Right lobe of liver (tissue), 6 donors: ENCODE measurements at regions not wholly inside any gene's neighbourhood (a gene's known extent, or its start where the extent isn't known, plus 50 kb on each side); places are given as distances from the start of the nearest gene placed in this dataset.

ENCODE experiments used
- ATAC-seq, 4 donors: fragments of 200-7000 bp; cut with Tn5 transposase; one replicate each; pipeline ENCODE4 v1.9.1; 2020; ENCODE audit warnings: mild to moderate bottlenecking in 4 of 4, moderate library complexity in 4 of 4
- DNase-seq, 3 donors: peaks; one replicate each; pipeline ENCODE4 v3.0.0-alpha.2; 2020
- H3K27ac ChIP-seq, 3 donors: fragments of 200-600 bp; one replicate each; pipeline ENCODE4 v1.8.0; 2022
- H3K27me3 ChIP-seq, 2 donors: fragments of 200-600 bp; one replicate each; pipeline ENCODE4 v1.8.0; 2022
- H3K36me3 ChIP-seq, 4 donors: fragments of 200-600 bp; sonication (generic) in 1 of 4; one replicate each; pipeline versions ENCODE4 v1.5.1 to v1.8.0; 2017 to 2022; ENCODE audit warnings: control low read depth in 1 of 4
- H3K4me1 ChIP-seq, 4 donors: fragments of 200-600 bp; sonication (generic) in 1 of 4; one replicate each; pipeline versions ENCODE4 v1.5.1 to v1.8.0; 2017 to 2022; ENCODE audit warnings: control low read depth in 1 of 4
- H3K4me3 ChIP-seq, 3 donors: fragments of 200-600 bp; one replicate each; pipeline ENCODE4 v1.8.0; 2022
- H3K9me3 ChIP-seq, 4 donors: fragments of 200-600 bp; sonication (generic) in 1 of 4; one replicate each; pipeline versions ENCODE4 v1.5.1 to v1.8.0; 2017 to 2022; ENCODE audit warnings: control low read depth in 1 of 4
- CTCF ChIP-seq, 4 donors: fragments of 200-600 bp in 3 of 4; fragments of 450-650 bp in 1 of 4; IDR thresholded peaks; one replicate each; pipeline versions ENCODE4 v1.5.1 to v1.8.0; 2016 to 2022; ENCODE audit warnings: antibody characterized with exemption in 4 of 4, mild to moderate bottlenecking in 2 of 4
- POLR2A ChIP-seq: fragments of 450-650 bp; IDR thresholded peaks from one replicate; pipeline ENCODE4 v1.6.1; 2017; ENCODE audit warnings: antibody characterized with exemption, mild to moderate bottlenecking
- WGBS: methylation state at CpG from one replicate; pipeline ENCODE4 v1.1.6; 2018; ENCODE audit warnings: low coverage, low lambda C conversion rate; ENCODE audit not compliant: insufficient coverage; ENCODE audit errors: missing lambda C conversion rate; 5-methylcytosine and 5-hydroxymethylcytosine counted together
- intact Hi-C, 2 donors: fragments of 100-400 bp; cut with DNase I; formaldehyde crosslinking; loops; one replicate each; pipeline versions ENCODE4 v1.11.2 to v1.14.1; 2022
- donor health status: DM: no; HTN: yes; CAD: no.
- donor health status: DM: no; HTN: no; CAD: no.
- donor health status: DM: no; HTN: no; CAD: no.
- donor health status: DM: no; HTN: yes; CAD: no.
- donor health status: DM: no; HTN: yes; CAD: no.

- no peaks in the 10 kb centered on the region for H3K36me3 ChIP-seq
- intact Hi-C loops: no loop called here
- DNase-seq (no peak), ATAC-seq (no peak)
- TF ChIP-seq POLR2A (no peak), CTCF (IDR thresholded peaks at IDR 0.05) (no peak)
- 74% methylated on average over 2 of the region's 2 CpGs for WGBS
- no peak overlapping the region for H3K27ac ChIP-seq
- no peaks in the 10 kb centered on the region for H3K9me3 ChIP-seq
- H3K27me3 ChIP-seq: no peaks in the 10 kb centered on the region
- no peak overlapping the region for H3K4me3 ChIP-seq
- H3K4me1 ChIP-seq: no peaks in the 10 kb centered on the region
These were observed 69.7 kb downstream of the PSMB1 start for GRCh38 chr6:170483413-170483812.

DNA sequence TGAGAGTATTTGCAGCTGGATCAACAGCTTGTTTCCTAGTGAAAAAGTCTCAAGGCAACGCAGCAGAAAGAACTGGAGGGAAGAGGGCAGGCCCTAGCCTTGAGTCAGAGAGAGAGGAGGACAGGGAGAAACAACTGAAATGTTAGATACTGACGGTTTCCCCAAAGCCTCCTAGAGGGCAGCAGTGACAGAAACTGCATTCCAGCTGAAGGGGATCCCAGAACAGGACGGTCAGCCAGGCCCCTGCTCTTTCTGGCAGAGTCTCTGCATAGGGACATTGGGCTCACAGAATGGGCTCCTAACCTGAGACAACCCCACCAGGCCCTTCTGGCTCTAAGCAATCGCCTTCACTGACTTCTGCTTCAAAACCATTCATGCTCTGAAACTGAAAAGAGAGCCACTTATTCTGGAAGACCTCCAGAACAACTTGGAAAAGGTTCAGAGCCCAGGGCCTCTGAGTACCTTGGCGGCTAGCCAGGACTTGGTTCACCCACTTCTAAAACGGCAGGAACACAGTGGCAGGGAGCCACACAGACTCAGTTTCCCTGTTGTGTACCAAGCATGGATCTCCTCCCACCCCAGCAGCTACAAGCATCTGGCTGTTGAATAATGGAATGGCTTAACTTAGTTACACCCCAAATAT, 72.9 kb downstream of the PSMB1 start:
- intact Hi-C loops: no loop called here
- peak in 3 of 4 donors; percentile 13 to 41 (median 23) for ATAC-seq
- H3K4me3 ChIP-seq: no peak overlapping the region
- no peak overlapping the region for H3K27ac ChIP-seq
- TF ChIP-seq CTCF (IDR thresholded peaks at IDR 0.05) (peak in 1 of 4 donors; percentile 5), POLR2A (no peak)
- no peaks in the 10 kb centered on the region for H3K27me3 ChIP-seq
- WGBS: 32% methylated on average over 5 of the region's 6 CpGs
- no peaks in the 10 kb centered on the region for H3K9me3 ChIP-seq
- no peak for DNase-seq
- no peaks in the 10 kb centered on the region for H3K36me3 ChIP-seq
- no peaks in the 10 kb centered on the region for H3K4me1 ChIP-seq

DNA sequence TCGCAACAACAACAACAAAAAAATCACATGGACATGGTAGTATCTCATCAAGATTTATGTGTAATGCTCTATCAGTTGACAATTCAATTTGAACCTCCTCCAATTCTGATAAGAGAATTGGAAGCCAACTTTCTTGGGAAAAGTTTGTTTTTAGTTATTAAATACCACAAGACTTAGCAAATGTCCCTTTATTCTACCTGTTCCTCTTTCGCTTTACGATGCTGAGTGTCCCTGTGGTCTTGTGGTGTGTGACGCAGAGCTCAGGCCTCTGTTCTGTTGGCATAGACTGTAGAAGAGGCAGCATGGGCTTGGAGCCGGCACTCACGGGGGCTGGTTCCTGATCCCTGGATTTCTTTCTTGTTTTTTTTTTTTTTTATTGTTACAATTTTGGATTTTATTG, 76.7 kb downstream of the PSMB1 start:
- WGBS: 82% methylated on average over 6 of the region's 6 CpGs
- ATAC-seq: peak in 1 of 4 donors; percentile 38

DNA sequence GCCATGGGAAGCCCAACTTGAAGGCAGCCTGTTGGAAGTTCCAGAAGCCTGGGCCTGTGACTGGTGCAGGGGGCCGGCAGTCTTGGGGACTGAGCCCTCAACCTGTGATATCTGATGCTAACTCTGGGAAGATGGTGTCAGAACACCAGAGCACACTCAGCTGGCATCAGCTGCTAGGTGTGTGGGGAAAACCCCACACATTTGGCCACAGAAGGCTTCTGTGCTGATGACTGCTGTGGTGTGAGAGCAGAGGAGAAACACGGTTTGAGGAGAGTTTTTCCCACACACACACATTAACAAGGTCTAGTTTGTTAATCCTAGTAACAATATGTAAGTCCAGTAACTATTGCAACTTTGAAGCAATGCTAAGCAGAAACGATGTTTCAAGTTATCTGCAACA, 78.0 kb downstream of the PSMB1 start:
- intact Hi-C loops: no loop called here
- WGBS: 61% methylated on average over 3 of the region's 3 CpGs

More for the DNA sequence above, 76.7 kb downstream of the PSMB1 start:
- intact Hi-C loops: no loop called here
- H3K27me3 ChIP-seq: no peaks in the 10 kb centered on the region
- no peaks in the 10 kb centered on the region for H3K36me3 ChIP-seq
- no peak overlapping the region for H3K4me3 ChIP-seq
- no peaks in the 10 kb centered on the region for H3K9me3 ChIP-seq
- no peak for DNase-seq
- H3K27ac ChIP-seq: no peak overlapping the region
- H3K4me1 ChIP-seq: no peaks in the 10 kb centered on the region
- TF ChIP-seq POLR2A (no peak), CTCF (IDR thresholded peaks at IDR 0.05) (no peak)

More for the DNA sequence above, 78.0 kb downstream of the PSMB1 start:
- no peak for TF ChIP-seq POLR2A
- TF ChIP-seq CTCF (IDR thresholded peaks at IDR 0.05): no peak
- DNase-seq (no peak), ATAC-seq (no peak)
- H3K27ac ChIP-seq: no peak overlapping the region
- H3K36me3 ChIP-seq: no peaks in the 10 kb centered on the region
- no peaks in the 10 kb centered on the region for H3K9me3 ChIP-seq
- no peaks in the 10 kb centered on the region for H3K27me3 ChIP-seq
- H3K4me1 ChIP-seq: no peaks in the 10 kb centered on the region
- no peak overlapping the region for H3K4me3 ChIP-seq
